D721Med (cell line): ENCODE measurements at regions not wholly inside any gene's neighbourhood (a gene's known extent, or its start where the extent isn't known, plus 50 kb on each side); places are given as distances from the start of the nearest gene placed in this dataset.

Experiments used
- DNase-seq: peaks from one replicate; pipeline ENCODE4 v3.0.0; 2011; ENCODE audit warnings: low spot score; ENCODE audit not compliant: insufficient read length
- FAIRE-seq: peaks from 2 replicates; lab custom pipeline; 2011; peaks lifted over from hg19 to GRCh38; lab: Jason Lieb, UNC
- CTCF ChIP-seq: IDR thresholded peaks from 2 replicates; pipeline ENCODE4 v1.5.1; 2012; ENCODE audit warnings: mild to moderate bottlenecking, control low read depth; ENCODE audit not compliant: insufficient read depth; ENCODE audit errors: missing control alignments

- no peak for FAIRE-seq
- TF ChIP-seq CTCF: no peak
Observed at GRCh38 chr4:181688872-181689271, 554.3 kb upstream of the TENM3 start.

GRCh38 chr4:181690498-181690897 lies 552.7 kb upstream of the TENM3 start:
- no peak for FAIRE-seq
- no peak for TF ChIP-seq CTCF
- no peak for DNase-seq

More at GRCh38 chr4:181688872-181689271, 554.3 kb upstream of the TENM3 start:
- no peak for DNase-seq

GRCh38 chr4:181692965-181693364 lies 550.2 kb upstream of the TENM3 start:
- DNase-seq (no peak), FAIRE-seq (no peak)
- no peak for TF ChIP-seq CTCF

- TF ChIP-seq CTCF: no peak
- FAIRE-seq: no peak
- no peak for DNase-seq
Observed at GRCh38 chr4:181693517-181693916, 549.7 kb upstream of the TENM3 start.

- no peak for DNase-seq
- TF ChIP-seq CTCF: no peak
- FAIRE-seq: no peak
Observed at GRCh38 chr4:181698221-181698620, 545.0 kb upstream of the TENM3 start.

- TF ChIP-seq CTCF: no peak
- no peak for DNase-seq
- no peak for FAIRE-seq
Observed at GRCh38 chr4:181701214-181701613, 542.0 kb upstream of the TENM3 start.

- no peak for TF ChIP-seq CTCF
- FAIRE-seq (no peak), DNase-seq (no peak)
Observed at GRCh38 chr4:181701894-181702293, 541.3 kb upstream of the TENM3 start.
